Heart left ventricle (tissue), 16 donors: ENCODE measurements at regions not wholly inside any gene's neighbourhood (a gene's known extent, or its start where the extent isn't known, plus 50 kb on each side); places are given as distances from the start of the nearest gene placed in this dataset.

Experiments
- ATAC-seq, 4 donors: fragments of 200-7000 bp; cut with Tn5 transposase; one replicate each; pipeline ENCODE4 v1.9.1; 2020 to 2022; ENCODE audit warnings: moderate library complexity in 4 of 4, mild to moderate bottlenecking in 3 of 4, moderate number of reproducible peaks in 1 of 4
- DNase-seq, 5 donors: peaks; one replicate each; pipeline ENCODE4 v3.0.0-alpha.2; 2020
- H3K27ac ChIP-seq, 12 donors: fragments of 200-600 bp; sonication (generic) in 4 of 12; one replicate each; pipeline versions ENCODE4 v1.5.0 to v1.8.0; 2016 to 2022; ENCODE audit warnings: mild to moderate bottlenecking in 2 of 12
- H3K27me3 ChIP-seq, 9 donors: fragments of 200-600 bp; sonication (generic) in 2 of 9; one replicate each; pipeline versions ENCODE4 v1.5.1 to v1.8.0; 2016 to 2022; ENCODE audit warnings: mild to moderate bottlenecking in 3 of 9
- H3K36me3 ChIP-seq, 9 donors: fragments of 200-600 bp; sonication (generic) in 2 of 9; one replicate each; pipeline versions ENCODE4 v1.5.0 to v1.8.0; 2018 to 2022; ENCODE audit warnings: mild to moderate bottlenecking in 2 of 9
- H3K4me1 ChIP-seq, 12 donors: fragments of 200-600 bp; sonication (generic) in 4 of 12; one replicate each; pipeline versions ENCODE4 v1.5.0 to v1.8.0; 2016 to 2022; ENCODE audit warnings: mild to moderate bottlenecking in 3 of 12
- H3K4me3 ChIP-seq, 12 donors: fragments of 200-600 bp; sonication (generic) in 4 of 12; one replicate each; pipeline versions ENCODE4 v1.5.0 to v1.8.0; 2017 to 2022; ENCODE audit warnings: mild to moderate bottlenecking in 9 of 12, moderate library complexity in 4 of 12
- H3K9me3 ChIP-seq, 12 donors: fragments of 200-600 bp; sonication (generic) in 4 of 12; one replicate each; pipeline versions ENCODE4 v1.5.0 to v1.8.0; 2016 to 2022; ENCODE audit warnings: mild to moderate bottlenecking in 1 of 12
- CTCF ChIP-seq, 12 donors: fragments of 200-600 bp; sonication (generic) in 4 of 12; IDR thresholded peaks; one replicate each; pipeline versions ENCODE4 v1.5.0 to v1.8.0; 2018 to 2022; ENCODE audit warnings: antibody characterized with exemption in 12 of 12, mild to moderate bottlenecking in 5 of 12
- POLR2A ChIP-seq, 2 donors: fragments of 450-650 bp; IDR thresholded peaks; one replicate each; pipeline ENCODE4 v1.6.1; 2017; ENCODE audit warnings: antibody characterized with exemption in 2 of 2, mild to moderate bottlenecking in 2 of 2, moderate library complexity in 2 of 2
- WGBS, 4 donors: extraction: QIAGEN DNeasy Blood & Tissue Kit in 2 of 4; methylation state at CpG; one replicate each; pipeline versions ENCODE4 v1.1.5 to v1.1.7; 2013 to 2018; 5-methylcytosine and 5-hydroxymethylcytosine counted together
- intact Hi-C, 10 donors: fragments of 100-400 bp; cut with DNase I; formaldehyde crosslinking; loops; one replicate each; pipeline versions ENCODE4 v1.11.1 to v1.14.2; 2022
- donor health status: ischemic (EF 13 %, LVEDD 7.1; RV severe dilation, severe dysfunction).
- donor health status: healthy with polysubstance abuse.
- donor health status: DM: no; HTN: yes; CAD: no.
- donor health status: DM: no; HTN: no; CAD: no.
- donor health status: ischemic (EF 25% LVEDD 6.9; RV normal size, moderate dysfunction).
- donor health status: ischemic (EF 25% LVEDD 5.7; RV mildly dilated, moderate dysfunction).
- donor health status: healthy.
- donor health status: DM: yes; HTN: yes; CAD: no.
- donor health status: ischemic (EF 35%, LVEDD 5.7; RV mildly dilated, moderate dysfunction).
- donor health status: nonischemic (EF 11% LVEDD 7.7; RV severe dilation, severe dysfunction).
- donor health status: DM: yes; HTN: yes; CAD: no.
- donor health status: PGD.
- donor health status: ischemic (EF 29% LVEDD 5.4; RV normal size, mild dysfunction).
- donor health status: nonischemic (EF 23%, LVEDD 6.1; RV moderate dilation, normal function).

GRCh38 chr4:155523358-155523757 is 143.3 kb upstream of the GUCY1A1 start:
- TF ChIP-seq POLR2A (IDR thresholded peaks at IDR 0.05) (no peak), CTCF (IDR thresholded peaks at IDR 0.05) (no peak)
- Histone ChIP-seq H3K4me1 (peaks cover 0 to 51% (median 15%) of the 10 kb centered on the region in 12 donors), H3K9me3 (peaks cover 0 to 11% (median 0%) of the 10 kb centered on the region in 12 donors), H3K4me3 (no peak overlapping the region), H3K27ac (peak overlapping the region in 6 of 12 donors; percentile 0 to 65 (median 37)), H3K27me3 (no peaks in the 10 kb centered on the region), H3K36me3 (no peaks in the 10 kb centered on the region)
- ATAC-seq (peak in 1 of 4 donors; percentile 46), DNase-seq (no peak)
- 55 to 64% (median 58%) methylated on average over 2 of the region's 2 CpGs for WGBS, 4 donors
- intact Hi-C loops = loop anchor here in 1 of 10 donors (10.0 kb wide), 1 partner anchor 141 kb away; the partner anchor contains the start of gene GUCY1A1

- TF ChIP-seq CTCF (IDR thresholded peaks at IDR 0.05) = no peak
- no peak for TF ChIP-seq POLR2A (IDR thresholded peaks at IDR 0.05)
- Histone ChIP-seq H3K27ac (peak overlapping the region in 7 of 12 donors; percentile 3 to 65 (median 33)), H3K36me3 (no peaks in the 10 kb centered on the region), H3K4me1 (peaks cover 0 to 45% (median 14%) of the 10 kb centered on the region in 12 donors), H3K9me3 (peaks cover 0 to 11% (median 0%) of the 10 kb centered on the region in 12 donors), H3K4me3 (no peak overlapping the region), H3K27me3 (no peaks in the 10 kb centered on the region)
- 67 to 89% (median 81%) methylated on average over 2 of the region's 2 CpGs for WGBS, 4 donors
- ATAC-seq = no peak
- no peak for DNase-seq
- intact Hi-C loops = loop anchor here in 1 of 10 donors (10.0 kb wide), 1 partner anchor 143 kb away; the partner anchor contains the start of gene GUCY1A1
Observed at GRCh38 chr4:155522201-155522600, 144.4 kb upstream of the GUCY1A1 start.

- H3K27ac ChIP-seq = peak overlapping the region in 7 of 12 donors; percentile 3 to 65 (median 33)
Observed at GRCh38 chr4:155521382-155521781, 144.6 kb upstream of the MAP9 start.

More at GRCh38 chr4:155521382-155521781, 144.6 kb upstream of the MAP9 start:
- no peaks in the 10 kb centered on the region for H3K27me3 ChIP-seq
- intact Hi-C loops = loop anchor here in 1 of 10 donors (10.0 kb wide), 1 partner anchor 143 kb away; the partner anchor contains the start of gene GUCY1A1
- no peak overlapping the region for H3K4me3 ChIP-seq
- ATAC-seq (no peak), DNase-seq (no peak)
- no peaks in the 10 kb centered on the region for H3K36me3 ChIP-seq
- 66 to 80% (median 76%) methylated on average over 7 of the region's 7 CpGs for WGBS, 4 donors
- peaks cover 0 to 11% (median 0%) of the 10 kb centered on the region in 12 donors for H3K9me3 ChIP-seq
- peaks cover 0 to 38% (median 8%) of the 10 kb centered on the region in 12 donors for H3K4me1 ChIP-seq
- no peak for TF ChIP-seq CTCF (IDR thresholded peaks at IDR 0.05)
- TF ChIP-seq POLR2A (IDR thresholded peaks at IDR 0.05) = no peak
